ENCODE measurements at regions not wholly inside any gene's neighbourhood (a gene's known extent, or its start where the extent isn't known, plus 50 kb on each side); places are given as distances from the start of the nearest gene placed in this dataset.

DNA sequence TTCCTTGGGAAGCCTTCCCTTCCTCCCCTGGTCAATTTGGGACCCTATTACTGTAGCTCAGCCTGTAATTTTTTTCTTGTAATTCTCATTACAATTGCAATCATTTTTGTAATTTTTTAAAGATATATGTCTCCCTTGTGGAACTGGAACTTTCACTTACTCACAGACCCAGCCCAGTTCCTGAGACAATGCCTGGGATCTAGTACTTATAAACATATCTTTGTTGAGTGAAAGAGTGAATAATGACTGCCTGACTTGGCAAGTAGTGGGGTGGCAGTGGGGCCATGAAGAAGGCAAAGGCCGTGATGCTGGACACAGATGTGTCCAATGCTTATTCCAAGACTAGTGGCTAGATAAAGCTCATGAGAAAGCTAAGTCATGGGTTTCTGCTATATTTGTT lies 294.5 kb upstream of the LRRN1 start:
- TF ChIP-seq CTCF (IDR thresholded peaks at IDR 0.05; ENCODE audit: low read depth, low read length) = no peak
- no peak for DNase-seq (ENCODE audit: low read depth in 2 of 2)
- H3K4me3 ChIP-seq (replicated peaks in 1 of 2; ENCODE audit: low read depth in 2 of 2, low read length in 2 of 2) = no peak overlapping the region

- H3K4me3 ChIP-seq (replicated peaks in 1 of 2; ENCODE audit: low read depth in 2 of 2, low read length in 2 of 2) = no peak overlapping the region
- no peak for TF ChIP-seq CTCF (IDR thresholded peaks at IDR 0.05; ENCODE audit: low read depth, low read length)
- DNase-seq (ENCODE audit: low read depth in 2 of 2) = no peak
These were observed 295.8 kb upstream of the LRRN1 start for GRCh38 chr3:3503411-3503810.

DNA sequence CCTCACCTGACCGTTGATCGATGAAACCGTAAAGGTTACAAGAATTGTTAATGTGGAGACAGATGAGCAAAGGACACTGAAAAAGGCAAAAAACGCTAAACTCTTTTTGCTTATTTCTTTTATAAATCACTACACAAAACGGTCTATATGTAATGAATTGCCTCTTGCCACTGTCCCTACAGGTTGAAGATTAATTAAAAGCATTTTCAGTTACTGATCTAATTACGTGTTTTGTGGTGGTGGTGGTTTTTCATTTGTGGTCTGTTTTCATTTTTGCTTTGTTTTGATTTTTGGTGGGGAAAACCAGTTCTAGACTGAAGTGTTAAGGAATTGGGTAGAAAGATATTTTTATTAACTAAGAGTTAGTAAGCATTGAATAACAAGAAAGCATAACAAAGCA lies 299.2 kb upstream of the LRRN1 start:
- no peak for DNase-seq (ENCODE audit: low read depth in 2 of 2)
- TF ChIP-seq CTCF (IDR thresholded peaks at IDR 0.05; ENCODE audit: low read depth, low read length) = no peak
- no peak overlapping the region for H3K4me3 ChIP-seq (replicated peaks in 1 of 2; ENCODE audit: low read depth in 2 of 2, low read length in 2 of 2)

- no peak for TF ChIP-seq CTCF (IDR thresholded peaks at IDR 0.05; ENCODE audit: low read depth, low read length)
- no peak overlapping the region for H3K4me3 ChIP-seq (replicated peaks in 1 of 2; ENCODE audit: low read depth in 2 of 2, low read length in 2 of 2)
- DNase-seq (ENCODE audit: low read depth in 2 of 2) = no peak
These were observed 300.1 kb upstream of the LRRN1 start for GRCh38 chr3:3499012-3499562.

- no peak overlapping the region for H3K4me3 ChIP-seq (replicated peaks in 1 of 2; ENCODE audit: low read depth in 2 of 2, low read length in 2 of 2)
- no peak for TF ChIP-seq CTCF (IDR thresholded peaks at IDR 0.05; ENCODE audit: low read depth, low read length)
These were observed 303.6 kb upstream of the LRRN1 start for GRCh38 chr3:3495611-3496010.

DNA sequence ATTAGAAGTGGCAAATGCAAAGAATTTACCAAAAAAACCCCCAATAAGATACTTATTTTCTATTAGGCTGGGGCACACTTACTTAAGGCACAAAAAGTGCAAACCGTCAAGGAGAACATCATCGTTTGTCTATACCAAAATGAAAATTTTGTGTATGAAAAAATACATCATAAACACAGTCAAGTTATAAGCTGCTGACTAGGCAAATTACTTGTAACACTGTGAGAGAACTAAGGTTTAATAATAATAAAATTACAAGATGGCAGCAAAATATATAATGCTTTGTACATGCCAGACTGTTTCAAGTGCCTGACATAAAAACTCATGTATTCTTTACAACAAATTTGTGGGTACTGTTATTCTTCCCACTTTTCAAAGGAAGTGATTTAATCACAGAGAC lies 297.2 kb upstream of the CRBN start:
- no peak for TF ChIP-seq CTCF (IDR thresholded peaks at IDR 0.05; ENCODE audit: low read depth, low read length)
- H3K4me3 ChIP-seq (replicated peaks in 1 of 2; ENCODE audit: low read depth in 2 of 2, low read length in 2 of 2) = no peak overlapping the region
- DNase-seq (ENCODE audit: low read depth in 2 of 2) = no peak

More at GRCh38 chr3:3495611-3496010, 303.6 kb upstream of the LRRN1 start:
- DNase-seq (ENCODE audit: low read depth in 2 of 2) = no peak

- DNase-seq (ENCODE audit: low read depth in 2 of 2) = no peak
- no peak for TF ChIP-seq CTCF (IDR thresholded peaks at IDR 0.05; ENCODE audit: low read depth, low read length)
- H3K4me3 ChIP-seq (replicated peaks in 1 of 2; ENCODE audit: low read depth in 2 of 2, low read length in 2 of 2) = no peak overlapping the region
These were observed 289.1 kb upstream of the CRBN start for GRCh38 chr3:3468596-3468995.
